ENCODE measurements at regions not wholly inside any gene's neighbourhood (a gene's known extent, or its start where the extent isn't known, plus 50 kb on each side); places are given as distances from the start of the nearest gene placed in this dataset.

- TF ChIP-seq CTCF (IDR thresholded peaks at IDR 0.05) (no peak), EP300 (IDR thresholded peaks at IDR 0.05) (no peak), POLR2A (IDR thresholded peaks at IDR 0.05) (no peak)
These were observed 89.5 kb upstream of the UMPS start for GRCh38 chr3:124640635-124641306.
